GM12878 (cell line): ENCODE measurements at regions not wholly inside any gene's neighbourhood (a gene's known extent, or its start where the extent isn't known, plus 50 kb on each side); places are given as distances from the start of the nearest gene placed in this dataset.

Experiments
- ATAC-seq: fragments of 200-7000 bp; cut with Tn5 transposase; 3 replicates; pipeline ENCODE4 v1.9.1; 2020; ENCODE audit warnings: mild to moderate bottlenecking, moderate library complexity
- BruUV-seq: library from RNA; stranded (reverse); fragments of 400-500 nt; replicated peaks from 2 replicates; lab custom pipeline; 2021; lab: Mats Ljungman, UMichigan
- CTCF ChIA-PET: fragments of 300-600 bp; sonication (Branson Sonifier 250); formaldehyde crosslinking; extraction: SDS; loops from one replicate; lab custom pipeline; 2021; ENCODE audit warnings: inconsistent platforms; lab: Yijun Ruan, JAX
- POLR2A ChIA-PET: fragments of 350-600 bp; formaldehyde crosslinking; extraction: SDS; loops from one replicate; lab custom pipeline; 2021; ENCODE audit warnings: inconsistent platforms; lab: Charles Lee
- RAD21 ChIA-PET: fragments of 300-600 bp; sonication (Branson Sonifier 250); formaldehyde crosslinking; loops from one replicate; lab custom pipeline; 2023; ENCODE audit warnings: antibody characterized with exemption; ENCODE audit not compliant: unreplicated experiment; lab: Charles Lee
- SMC1A ChIA-PET: fragments of 300-600 bp; sonication (Branson Sonifier 250); formaldehyde crosslinking; loops from one replicate; lab custom pipeline; 2023; ENCODE audit not compliant: unreplicated experiment, uncharacterized antibody; lab: Charles Lee
- DNase-seq: peaks from one replicate; pipeline ENCODE4 v3.0.0-alpha.2; 2011; ENCODE audit warnings: low read depth, low spot score
- FAIRE-seq: peaks from 3 replicates; lab custom pipeline; 2011; peaks lifted over from hg19 to GRCh38; lab: Jason Lieb, UNC
- H2AFZ ChIP-seq: 2 replicates; pipeline ENCODE4 v1.6.0; 2011; ENCODE audit warnings: low read depth, low read length, control low read depth; ENCODE audit not compliant: control insufficient read depth
- H3K27ac ChIP-seq: 2 replicates; pipeline ENCODE4 v1.5.1; 2011; ENCODE audit warnings: control low read depth; ENCODE audit not compliant: control insufficient read depth, insufficient read depth
- H3K27me3 ChIP-seq, 2 experiments: replicated peaks in 1 of 2; 2 replicates each; pipeline versions ENCODE4 v1.6.0 to v1.6.1; 2011; ENCODE audit warnings: low read length in 1 of 2; ENCODE audit not compliant: control insufficient read depth in 2 of 2, insufficient read depth in 2 of 2
- H3K36me3 ChIP-seq, 2 experiments: 2 replicates each; pipeline ENCODE4 v1.5.1; 2011; ENCODE audit warnings: low read length in 1 of 2; ENCODE audit not compliant: control insufficient read depth in 2 of 2, insufficient read depth in 2 of 2
- H3K4me1 ChIP-seq: 2 replicates; pipeline ENCODE4 v1.6.1; 2011; ENCODE audit warnings: mild to moderate bottlenecking, low read length, moderate library complexity, mixed read lengths; ENCODE audit not compliant: control insufficient read depth, insufficient read depth
- H3K4me2 ChIP-seq: 2 replicates; pipeline ENCODE4 v1.6.0; 2011; ENCODE audit warnings: control low read depth; ENCODE audit not compliant: control insufficient read depth, insufficient read depth
- H3K4me3 ChIP-seq: fragments of 200-600 bp; sonication (generic); 2 replicates; pipeline ENCODE4 v1.5.1; 2016
- H3K79me2 ChIP-seq: 2 replicates; pipeline ENCODE4 v1.6.0; 2011; ENCODE audit warnings: low read length; ENCODE audit not compliant: control insufficient read depth, insufficient read depth
- H3K9ac ChIP-seq: 2 replicates; pipeline ENCODE4 v1.8.0; 2011; ENCODE audit warnings: low read length, control low read depth, mixed read lengths; ENCODE audit not compliant: control insufficient read depth, insufficient read depth
- H3K9me3 ChIP-seq: replicated peaks from 3 replicates; pipeline ENCODE4 v1.5.1; 2011; ENCODE audit warnings: mild to moderate bottlenecking, low read length; ENCODE audit not compliant: control insufficient read depth, insufficient read depth
- H4K20me1 ChIP-seq: 2 replicates; pipeline ENCODE4 v1.6.0; 2011; ENCODE audit not compliant: control insufficient read depth, insufficient read depth
- RAD21 ChIP-seq: IDR thresholded peaks from 2 replicates; pipeline ENCODE4 v1.6.1; 2011; ENCODE audit warnings: mild to moderate bottlenecking, low read depth, low read length, moderate library complexity; ENCODE audit not compliant: insufficient read depth
- SMC3 ChIP-seq: IDR thresholded peaks from 2 replicates; pipeline ENCODE4 v1.6.1; 2011; ENCODE audit warnings: low read length, improper control_type of control experiment, borderline replicate concordance
- YBX1 ChIP-seq: fragments of 450-650 bp; IDR thresholded peaks from 2 replicates; pipeline ENCODE4 v1.6.1; 2016; ENCODE audit warnings: antibody characterized with exemption
- ZNF274 ChIP-seq: IDR thresholded peaks from one replicate; pipeline ENCODE4 v1.8.0; 2011; ENCODE audit not compliant: insufficient read length, insufficient read depth
- ZNF622 ChIP-seq: fragments of 450-650 bp; IDR thresholded peaks from 2 replicates; pipeline ENCODE4 v1.6.1; 2017; ENCODE audit warnings: mild to moderate bottlenecking, inconsistent platforms
- WGBS: methylation state at CpG from one replicate; pipeline ENCODE4 v1.1.6; 2016; ENCODE audit warnings: low lambda C conversion rate; ENCODE audit not compliant: insufficient replicate concordance, insufficient coverage; ENCODE audit errors: missing lambda C conversion rate; 5-methylcytosine and 5-hydroxymethylcytosine counted together
- in situ Hi-C: fragments of 300-500 bp; cut with MboI; formaldehyde crosslinking; loops from 9 replicates; pipeline ENCODE4 v1.14.3; 2018; ENCODE audit warnings: mixed read lengths
- intact Hi-C: fragments of 100-400 bp; cut with micrococcal nuclease; formaldehyde crosslinking; loops from one replicate; pipeline ENCODE4 v1.14.2; 2022; ENCODE audit not compliant: unreplicated experiment
- TF ChIP-seq, protein P1 (sequence below): fragments of 450-650 bp; IDR thresholded peaks from 2 replicates; pipeline ENCODE4 v1.6.1; 2016; ENCODE audit warnings: mild to moderate bottlenecking
- TF ChIP-seq, protein P2 (sequence below), 3 experiments: IDR thresholded peaks in 2 of 3; conservative IDR thresholded peaks in 1 of 3; 2 replicates each; pipeline ENCODE4 v1.5.1; 2011; ENCODE audit warnings: low read depth in 3 of 3, low read length in 3 of 3, mild to moderate bottlenecking in 3 of 3, control low read depth in 2 of 3, moderate library complexity in 2 of 3, inconsistent platforms in 1 of 3, mixed read lengths in 1 of 3; ENCODE audit not compliant: control insufficient read depth in 2 of 3, insufficient read depth in 1 of 3; ENCODE audit errors: extremely low read depth in 1 of 3
- TF ChIP-seq, protein P3 (sequence below): fragments of 450-650 bp; IDR thresholded peaks from 2 replicates; pipeline ENCODE4 v1.6.1; 2017; ENCODE audit warnings: mild to moderate bottlenecking

- no peaks in the 10 kb centered on the region for H3K27me3 ChIP-seq
- ChIA-PET POLR2A (no interaction called here), RAD21 (interaction anchor here (1.1 to 1.3 kb wide), 2 partner anchors 21 to 1479 kb away, joined by 3 to 5 read pairs; no protein-coding TSS in a partner anchor), CTCF (interaction anchor here (0.9 to 12.4 kb wide), 3 partner anchors 22 to 1478 kb away, joined by 3 to 207 read pairs (median 4); no protein-coding TSS in a partner anchor), SMC1A (interaction anchor here (1.1 to 1.6 kb wide), 2 partner anchors 9 to 21 kb away, joined by 3 to 9 read pairs; no protein-coding TSS in a partner anchor)
- no TSS peak for BruUV-seq
- H3K79me2 ChIP-seq, result no peaks in the 10 kb centered on the region
- H4K20me1 ChIP-seq, result no peaks in the 10 kb centered on the region
- no peak overlapping the region for H3K4me2 ChIP-seq
- no peaks in the 10 kb centered on the region for H3K4me1 ChIP-seq
- intact Hi-C loops (no loop called here), in situ Hi-C loops (no loop called here)
- TF ChIP-seq, protein P1, sequence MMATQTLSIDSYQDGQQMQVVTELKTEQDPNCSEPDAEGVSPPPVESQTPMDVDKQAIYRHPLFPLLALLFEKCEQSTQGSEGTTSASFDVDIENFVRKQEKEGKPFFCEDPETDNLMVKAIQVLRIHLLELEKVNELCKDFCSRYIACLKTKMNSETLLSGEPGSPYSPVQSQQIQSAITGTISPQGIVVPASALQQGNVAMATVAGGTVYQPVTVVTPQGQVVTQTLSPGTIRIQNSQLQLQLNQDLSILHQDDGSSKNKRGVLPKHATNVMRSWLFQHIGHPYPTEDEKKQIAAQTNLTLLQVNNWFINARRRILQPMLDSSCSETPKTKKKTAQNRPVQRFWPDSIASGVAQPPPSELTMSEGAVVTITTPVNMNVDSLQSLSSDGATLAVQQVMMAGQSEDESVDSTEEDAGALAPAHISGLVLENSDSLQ, result peak; percentile 38
- no peak for TF ChIP-seq ZNF274
- DNase-seq (no peak), ATAC-seq (no peak), FAIRE-seq (no peak)
- H3K36me3 ChIP-seq, result no peaks in the 10 kb centered on the region
- no peak overlapping the region for H3K9ac ChIP-seq
- H2AFZ ChIP-seq, result no peak overlapping the region
- 0% methylated on average over 2 of the region's 2 CpGs for WGBS
- H3K9me3 ChIP-seq, result no peaks in the 10 kb centered on the region
- no peak overlapping the region for H3K27ac ChIP-seq
- H3K4me3 ChIP-seq, result no peak overlapping the region
Observed at GRCh38 chr18:43592269-43592668, 315.0 kb upstream of the SYT4 start.

DNA sequence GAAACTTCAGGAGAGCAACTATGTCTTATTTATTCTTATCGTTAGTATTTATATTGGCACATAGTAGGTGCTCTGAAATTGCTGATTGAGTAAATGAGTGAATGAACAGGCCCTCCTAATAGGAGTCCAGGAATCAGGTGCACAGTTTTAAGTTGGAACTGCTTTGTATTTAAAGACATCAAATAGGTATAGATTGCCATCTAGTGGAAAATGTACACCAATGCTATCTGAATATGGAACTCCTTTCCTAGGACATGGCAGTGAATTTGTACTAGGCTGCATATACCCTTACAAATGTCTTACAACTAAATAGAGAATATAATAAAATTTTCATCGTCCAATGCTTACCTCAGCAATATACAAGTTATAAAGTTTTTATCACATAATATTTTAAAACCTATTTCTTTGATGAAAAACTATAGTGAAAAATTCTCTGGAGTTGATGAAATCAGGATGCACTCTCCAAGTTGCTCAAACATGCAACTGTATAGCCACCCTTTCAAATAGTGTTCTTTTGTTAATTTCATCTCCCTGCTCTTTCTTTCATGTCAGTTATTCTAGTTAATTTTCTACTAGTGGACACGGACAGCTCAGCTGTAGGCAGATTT is 318.9 kb upstream of the SYT4 start:
- CTCF ChIA-PET, result interaction anchor here (0.8 to 12.4 kb wide), 7 partner anchors 10 to 1298 kb away, joined by 3 to 207 read pairs (median 5); no protein-coding TSS in a partner anchor
- no peak overlapping the region for H3K4me2 ChIP-seq
- SMC1A ChIA-PET, result interaction anchor here (1.6 kb wide), 1 partner anchor 28 kb away, joined by 4 read pairs; no protein-coding TSS in a partner anchor
- WGBS, result 35% methylated on average over 3 of the region's 3 CpGs
- POLR2A ChIA-PET, result no interaction called here
- no peak overlapping the region for H2AFZ ChIP-seq
- no peak overlapping the region for H3K27ac ChIP-seq
- BruUV-seq, result no TSS peak
- ATAC-seq, result peak; percentile 86
- no peak for DNase-seq
- RAD21 ChIA-PET, result no interaction called here
- no peaks in the 10 kb centered on the region for H4K20me1 ChIP-seq
- no peaks in the 10 kb centered on the region for H3K36me3 ChIP-seq
- H3K9me3 ChIP-seq, result no peaks in the 10 kb centered on the region
- TF ChIP-seq, protein P2, sequence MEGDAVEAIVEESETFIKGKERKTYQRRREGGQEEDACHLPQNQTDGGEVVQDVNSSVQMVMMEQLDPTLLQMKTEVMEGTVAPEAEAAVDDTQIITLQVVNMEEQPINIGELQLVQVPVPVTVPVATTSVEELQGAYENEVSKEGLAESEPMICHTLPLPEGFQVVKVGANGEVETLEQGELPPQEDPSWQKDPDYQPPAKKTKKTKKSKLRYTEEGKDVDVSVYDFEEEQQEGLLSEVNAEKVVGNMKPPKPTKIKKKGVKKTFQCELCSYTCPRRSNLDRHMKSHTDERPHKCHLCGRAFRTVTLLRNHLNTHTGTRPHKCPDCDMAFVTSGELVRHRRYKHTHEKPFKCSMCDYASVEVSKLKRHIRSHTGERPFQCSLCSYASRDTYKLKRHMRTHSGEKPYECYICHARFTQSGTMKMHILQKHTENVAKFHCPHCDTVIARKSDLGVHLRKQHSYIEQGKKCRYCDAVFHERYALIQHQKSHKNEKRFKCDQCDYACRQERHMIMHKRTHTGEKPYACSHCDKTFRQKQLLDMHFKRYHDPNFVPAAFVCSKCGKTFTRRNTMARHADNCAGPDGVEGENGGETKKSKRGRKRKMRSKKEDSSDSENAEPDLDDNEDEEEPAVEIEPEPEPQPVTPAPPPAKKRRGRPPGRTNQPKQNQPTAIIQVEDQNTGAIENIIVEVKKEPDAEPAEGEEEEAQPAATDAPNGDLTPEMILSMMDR (IDR thresholded peaks at IDR 0.05 in 2 of 3, conservative IDR thresholded peaks at IDR 0.05 in 1 of 3; ENCODE audit: control insufficient read depth in 2 of 3, extremely low read depth in 1 of 3, insufficient read depth in 1 of 3, low read depth in 3 of 3, low read length in 3 of 3), result peak; percentile 33 to 53 (median 43); a peak in 5 of 6 replicates
- peak; percentile 59 for TF ChIP-seq RAD21
- no peak for TF ChIP-seq ZNF622
- TF ChIP-seq, protein P3, sequence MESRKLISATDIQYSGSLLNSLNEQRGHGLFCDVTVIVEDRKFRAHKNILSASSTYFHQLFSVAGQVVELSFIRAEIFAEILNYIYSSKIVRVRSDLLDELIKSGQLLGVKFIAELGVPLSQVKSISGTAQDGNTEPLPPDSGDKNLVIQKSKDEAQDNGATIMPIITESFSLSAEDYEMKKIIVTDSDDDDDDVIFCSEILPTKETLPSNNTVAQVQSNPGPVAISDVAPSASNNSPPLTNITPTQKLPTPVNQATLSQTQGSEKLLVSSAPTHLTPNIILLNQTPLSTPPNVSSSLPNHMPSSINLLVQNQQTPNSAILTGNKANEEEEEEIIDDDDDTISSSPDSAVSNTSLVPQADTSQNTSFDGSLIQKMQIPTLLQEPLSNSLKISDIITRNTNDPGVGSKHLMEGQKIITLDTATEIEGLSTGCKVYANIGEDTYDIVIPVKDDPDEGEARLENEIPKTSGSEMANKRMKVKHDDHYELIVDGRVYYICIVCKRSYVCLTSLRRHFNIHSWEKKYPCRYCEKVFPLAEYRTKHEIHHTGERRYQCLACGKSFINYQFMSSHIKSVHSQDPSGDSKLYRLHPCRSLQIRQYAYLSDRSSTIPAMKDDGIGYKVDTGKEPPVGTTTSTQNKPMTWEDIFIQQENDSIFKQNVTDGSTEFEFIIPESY, result no peak
- peak; percentile 16; the same call in 1 of the 2 replicates for TF ChIP-seq SMC3
- no peak for TF ChIP-seq YBX1
- no peaks in the 10 kb centered on the region for H3K4me1 ChIP-seq
- no peaks in the 10 kb centered on the region for H3K27me3 ChIP-seq
- no peak for FAIRE-seq
- intact Hi-C loops (no loop called here), in situ Hi-C loops (no loop called here)
- no peak overlapping the region for H3K4me3 ChIP-seq
- no peak overlapping the region for H3K9ac ChIP-seq
- H3K79me2 ChIP-seq, result no peaks in the 10 kb centered on the region
